GM12878 (cell line): ENCODE measurements at regions not wholly inside any gene's neighbourhood (a gene's known extent, or its start where the extent isn't known, plus 50 kb on each side); places are given as distances from the start of the nearest gene placed in this dataset.

Experiments
- ATAC-seq: fragments of 200-7000 bp; cut with Tn5 transposase; 3 replicates; pipeline ENCODE4 v1.9.1; 2020; ENCODE audit warnings: mild to moderate bottlenecking, moderate library complexity
- BruUV-seq: library from RNA; stranded (reverse); fragments of 400-500 nt; replicated peaks from 2 replicates; lab custom pipeline; 2021; lab: Mats Ljungman, UMichigan
- CTCF ChIA-PET: fragments of 300-600 bp; sonication (Branson Sonifier 250); formaldehyde crosslinking; extraction: SDS; loops from one replicate; lab custom pipeline; 2021; ENCODE audit warnings: inconsistent platforms; lab: Yijun Ruan, JAX
- POLR2A ChIA-PET: fragments of 350-600 bp; formaldehyde crosslinking; extraction: SDS; loops from one replicate; lab custom pipeline; 2021; ENCODE audit warnings: inconsistent platforms; lab: Charles Lee
- RAD21 ChIA-PET: fragments of 300-600 bp; sonication (Branson Sonifier 250); formaldehyde crosslinking; loops from one replicate; lab custom pipeline; 2023; ENCODE audit warnings: antibody characterized with exemption; ENCODE audit not compliant: unreplicated experiment; lab: Charles Lee
- SMC1A ChIA-PET: fragments of 300-600 bp; sonication (Branson Sonifier 250); formaldehyde crosslinking; loops from one replicate; lab custom pipeline; 2023; ENCODE audit not compliant: unreplicated experiment, uncharacterized antibody; lab: Charles Lee
- DNase-seq: peaks from one replicate; pipeline ENCODE4 v3.0.0-alpha.2; 2011; ENCODE audit warnings: low read depth, low spot score
- FAIRE-seq: peaks from 3 replicates; lab custom pipeline; 2011; peaks lifted over from hg19 to GRCh38; lab: Jason Lieb, UNC
- H2AFZ ChIP-seq: 2 replicates; pipeline ENCODE4 v1.6.0; 2011; ENCODE audit warnings: low read depth, low read length, control low read depth; ENCODE audit not compliant: control insufficient read depth
- H3K27ac ChIP-seq: 2 replicates; pipeline ENCODE4 v1.5.1; 2011; ENCODE audit warnings: control low read depth; ENCODE audit not compliant: control insufficient read depth, insufficient read depth
- H3K27me3 ChIP-seq, 2 experiments: replicated peaks in 1 of 2; 2 replicates each; pipeline versions ENCODE4 v1.6.0 to v1.6.1; 2011; ENCODE audit warnings: low read length in 1 of 2; ENCODE audit not compliant: control insufficient read depth in 2 of 2, insufficient read depth in 2 of 2
- H3K36me3 ChIP-seq, 2 experiments: 2 replicates each; pipeline ENCODE4 v1.5.1; 2011; ENCODE audit warnings: low read length in 1 of 2; ENCODE audit not compliant: control insufficient read depth in 2 of 2, insufficient read depth in 2 of 2
- H3K4me1 ChIP-seq: 2 replicates; pipeline ENCODE4 v1.6.1; 2011; ENCODE audit warnings: mild to moderate bottlenecking, low read length, moderate library complexity, mixed read lengths; ENCODE audit not compliant: control insufficient read depth, insufficient read depth
- H3K4me2 ChIP-seq: 2 replicates; pipeline ENCODE4 v1.6.0; 2011; ENCODE audit warnings: control low read depth; ENCODE audit not compliant: control insufficient read depth, insufficient read depth
- H3K4me3 ChIP-seq: fragments of 200-600 bp; sonication (generic); 2 replicates; pipeline ENCODE4 v1.5.1; 2016
- H3K79me2 ChIP-seq: 2 replicates; pipeline ENCODE4 v1.6.0; 2011; ENCODE audit warnings: low read length; ENCODE audit not compliant: control insufficient read depth, insufficient read depth
- H3K9ac ChIP-seq: 2 replicates; pipeline ENCODE4 v1.8.0; 2011; ENCODE audit warnings: low read length, control low read depth, mixed read lengths; ENCODE audit not compliant: control insufficient read depth, insufficient read depth
- H3K9me3 ChIP-seq: replicated peaks from 3 replicates; pipeline ENCODE4 v1.5.1; 2011; ENCODE audit warnings: mild to moderate bottlenecking, low read length; ENCODE audit not compliant: control insufficient read depth, insufficient read depth
- H4K20me1 ChIP-seq: 2 replicates; pipeline ENCODE4 v1.6.0; 2011; ENCODE audit not compliant: control insufficient read depth, insufficient read depth
- ATF7 ChIP-seq: fragments of 450-650 bp; IDR thresholded peaks from 2 replicates; pipeline ENCODE4 v1.6.1; 2016; ENCODE audit warnings: low read depth, mild to moderate bottlenecking
- GABPA ChIP-seq: IDR thresholded peaks from 2 replicates; pipeline ENCODE4 v1.6.1; 2014; ENCODE audit warnings: antibody characterized with exemption, low read depth, mild to moderate bottlenecking, inconsistent platforms
- LARP7 ChIP-seq: fragments of 450-650 bp; IDR thresholded peaks from 2 replicates; pipeline ENCODE4 v1.6.1; 2017; ENCODE audit warnings: mild to moderate bottlenecking
- PRDM15 ChIP-seq: fragments of 450-650 bp; formaldehyde crosslinking; IDR thresholded peaks from 2 replicates; pipeline ENCODE4 v1.4.0; 2020; ENCODE audit warnings: mild to moderate bottlenecking, moderate library complexity
- SPI1 ChIP-seq: IDR thresholded peaks from 2 replicates; pipeline ENCODE4 v1.6.1; 2011; ENCODE audit warnings: low read depth, mild to moderate bottlenecking, low read length, moderate library complexity, borderline replicate concordance; ENCODE audit not compliant: insufficient read depth
- ZBTB11 ChIP-seq: fragments of 450-650 bp; formaldehyde crosslinking; IDR thresholded peaks from 2 replicates; pipeline ENCODE4 v1.5.0; 2022; ENCODE audit warnings: mild to moderate bottlenecking, missing genetic modification characterization
- ZNF592 ChIP-seq: fragments of 450-650 bp; IDR thresholded peaks from 2 replicates; pipeline ENCODE4 v1.6.1; 2017; ENCODE audit warnings: mild to moderate bottlenecking, moderate library complexity
- WGBS: methylation state at CpG from one replicate; pipeline ENCODE4 v1.1.6; 2016; ENCODE audit warnings: low lambda C conversion rate; ENCODE audit not compliant: insufficient replicate concordance, insufficient coverage; ENCODE audit errors: missing lambda C conversion rate; 5-methylcytosine and 5-hydroxymethylcytosine counted together
- in situ Hi-C: fragments of 300-500 bp; cut with MboI; formaldehyde crosslinking; loops from 9 replicates; pipeline ENCODE4 v1.14.3; 2018; ENCODE audit warnings: mixed read lengths
- intact Hi-C: fragments of 100-400 bp; cut with micrococcal nuclease; formaldehyde crosslinking; loops from one replicate; pipeline ENCODE4 v1.14.2; 2022; ENCODE audit not compliant: unreplicated experiment

GRCh38 chr13:86109107-86109506, 309.9 kb upstream of the SLITRK6 start (continued):
- no peak for TF ChIP-seq ATF7
- no peak for TF ChIP-seq ZNF592

GRCh38 chr13:86108334-86108733, 309.1 kb upstream of the SLITRK6 start:
- SMC1A ChIA-PET: no interaction called here
- no peaks in the 10 kb centered on the region for H3K79me2 ChIP-seq
- H3K9me3 ChIP-seq: no peaks in the 10 kb centered on the region
- H4K20me1 ChIP-seq: no peaks in the 10 kb centered on the region
- ATAC-seq (peak; percentile 72), DNase-seq (no peak), FAIRE-seq (no peak)
- BruUV-seq: no TSS peak
- TF ChIP-seq ZBTB11 (no peak), GABPA (no peak), PRDM15 (CRISPR knock-in tag) (no peak), SPI1 (peak; percentile 17; the same call in 1 of the 2 replicates), LARP7 (no peak)
- POLR2A ChIA-PET: no interaction called here
- no peak overlapping the region for H3K4me2 ChIP-seq
- H2AFZ ChIP-seq: no peak overlapping the region
- RAD21 ChIA-PET: no interaction called here
- no peaks in the 10 kb centered on the region for H3K27me3 ChIP-seq
- H3K27ac ChIP-seq: no peak overlapping the region
- no peak overlapping the region for H3K9ac ChIP-seq
- CTCF ChIA-PET: no interaction called here
- in situ Hi-C loops: no loop called here
- 35% methylated on average over 3 of the region's 3 CpGs for WGBS
- H3K36me3 ChIP-seq: no peaks in the 10 kb centered on the region
- no peaks in the 10 kb centered on the region for H3K4me1 ChIP-seq
- intact Hi-C loops: no loop called here
- no peak overlapping the region for H3K4me3 ChIP-seq
